ENCODE measurements at regions not wholly inside any gene's neighbourhood (a gene's known extent, or its start where the extent isn't known, plus 50 kb on each side); places are given as distances from the start of the nearest gene placed in this dataset.
"Not testable (repeated sequence)": the region's sequence is repeated elsewhere in the genome, so short reads cannot be mapped to it uniquely, and the experiment has no call there.

DNA sequence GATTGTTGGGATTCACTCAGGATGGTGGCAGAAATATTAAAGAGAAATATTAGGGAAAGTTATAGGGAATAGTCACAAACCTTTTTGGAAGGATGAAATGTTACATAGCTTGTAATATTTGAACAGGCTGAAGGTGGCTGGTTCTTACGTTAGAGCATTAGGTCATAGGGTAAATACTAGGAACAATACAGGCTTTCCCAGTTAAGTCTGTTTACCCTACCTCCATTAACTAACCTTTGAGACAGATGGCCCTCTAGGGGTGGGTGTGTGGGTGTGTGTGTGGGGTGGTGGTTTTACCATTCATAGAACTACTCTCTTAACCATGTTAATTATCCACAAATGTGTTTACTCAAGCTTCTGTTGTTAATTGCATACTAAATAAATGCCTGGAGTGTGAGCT lies 94.3 kb upstream of the STK32A start:
- no peak for DNase-seq
- H3K79me2 ChIP-seq (ENCODE audit: low read length): no peaks in the 10 kb centered on the region
- intact Hi-C loops (cut with micrococcal nuclease): no loop called here
- ChIA-PET CTCF (no interaction called here), POLR2A (ENCODE audit: unreplicated experiment) (no interaction called here)
- no peaks in the 10 kb centered on the region for H3F3A ChIP-seq (ENCODE audit: low read length, unreplicated experiment)
- no peaks in the 10 kb centered on the region for H3K27me3 ChIP-seq (ENCODE audit: low read length)
- no peak overlapping the region for H2AFZ ChIP-seq (ENCODE audit: low read length)
- H3K4me2 ChIP-seq (ENCODE audit: low read length): no peak overlapping the region
- H4K20me1 ChIP-seq (ENCODE audit: low read length): no peaks in the 10 kb centered on the region
- H3K9me2 ChIP-seq (replicated peaks; ENCODE audit: low read length): no peaks in the 10 kb centered on the region
- no peak overlapping the region for H3K9ac ChIP-seq (ENCODE audit: low read length)
- BruUV-seq (replicated peaks): no TSS peak
- no peaks in the 10 kb centered on the region for H3K9me3 ChIP-seq (ENCODE audit: low read length)
- no peak for TF ChIP-seq EZH2phosphoT487 (IDR thresholded peaks at IDR 0.05; ENCODE audit: borderline replicate concordance, low read length)
- TF ChIP-seq EZH2 (IDR thresholded peaks at IDR 0.05; ENCODE audit: low read length, unreplicated experiment): no peak
- TF ChIP-seq, protein P1, sequence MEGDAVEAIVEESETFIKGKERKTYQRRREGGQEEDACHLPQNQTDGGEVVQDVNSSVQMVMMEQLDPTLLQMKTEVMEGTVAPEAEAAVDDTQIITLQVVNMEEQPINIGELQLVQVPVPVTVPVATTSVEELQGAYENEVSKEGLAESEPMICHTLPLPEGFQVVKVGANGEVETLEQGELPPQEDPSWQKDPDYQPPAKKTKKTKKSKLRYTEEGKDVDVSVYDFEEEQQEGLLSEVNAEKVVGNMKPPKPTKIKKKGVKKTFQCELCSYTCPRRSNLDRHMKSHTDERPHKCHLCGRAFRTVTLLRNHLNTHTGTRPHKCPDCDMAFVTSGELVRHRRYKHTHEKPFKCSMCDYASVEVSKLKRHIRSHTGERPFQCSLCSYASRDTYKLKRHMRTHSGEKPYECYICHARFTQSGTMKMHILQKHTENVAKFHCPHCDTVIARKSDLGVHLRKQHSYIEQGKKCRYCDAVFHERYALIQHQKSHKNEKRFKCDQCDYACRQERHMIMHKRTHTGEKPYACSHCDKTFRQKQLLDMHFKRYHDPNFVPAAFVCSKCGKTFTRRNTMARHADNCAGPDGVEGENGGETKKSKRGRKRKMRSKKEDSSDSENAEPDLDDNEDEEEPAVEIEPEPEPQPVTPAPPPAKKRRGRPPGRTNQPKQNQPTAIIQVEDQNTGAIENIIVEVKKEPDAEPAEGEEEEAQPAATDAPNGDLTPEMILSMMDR (conservative IDR thresholded peaks at IDR 0.05; ENCODE audit: low read depth, low read length): no peak
- no peaks in the 10 kb centered on the region for H3K4me1 ChIP-seq (ENCODE audit: insufficient read depth, low read length)
- H3K36me3 ChIP-seq (ENCODE audit: low read depth, low read length): no peaks in the 10 kb centered on the region
- H3K4me3 ChIP-seq (ENCODE audit: low read length): no peak overlapping the region
- no peak overlapping the region for H3K27ac ChIP-seq (ENCODE audit: low read length)
- ATAC-seq: no peak

DNA sequence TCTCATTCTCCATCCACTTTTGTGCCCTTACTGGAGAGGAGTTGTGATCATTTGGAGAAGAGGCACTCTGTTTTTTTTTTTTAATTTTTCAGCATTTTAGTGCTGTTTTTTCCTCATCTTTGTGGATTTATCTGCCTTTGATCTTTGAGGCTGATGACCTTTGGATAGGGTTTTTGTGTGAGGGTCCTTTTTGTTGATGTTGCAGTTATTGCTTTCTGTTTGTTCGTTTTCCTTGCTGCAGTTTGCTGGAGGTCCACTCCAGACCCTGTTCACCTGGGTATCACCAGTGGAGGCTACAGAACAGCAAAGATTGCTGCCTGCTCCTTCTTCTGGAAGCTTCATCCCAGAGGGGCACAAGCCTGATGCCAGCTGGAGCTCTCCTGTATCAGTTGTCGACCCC lies 93.2 kb upstream of the STK32A start:
- H3K4me2 ChIP-seq (ENCODE audit: low read length); ATAC-seq; H3K27me3 ChIP-seq (ENCODE audit: low read length); H3K27ac ChIP-seq (ENCODE audit: low read length); H3K9me2 ChIP-seq (replicated peaks; ENCODE audit: low read length); H3K9ac ChIP-seq (ENCODE audit: low read length); H3F3A ChIP-seq (ENCODE audit: low read length, unreplicated experiment); H3K79me2 ChIP-seq (ENCODE audit: low read length); H3K36me3 ChIP-seq (ENCODE audit: low read depth, low read length); H3K9me3 ChIP-seq (ENCODE audit: low read length); DNase-seq; POLR2A ChIA-PET (ENCODE audit: unreplicated experiment); intact Hi-C loops (cut with micrococcal nuclease); H2AFZ ChIP-seq (ENCODE audit: low read length); H3K4me3 ChIP-seq (ENCODE audit: low read length); BruUV-seq (replicated peaks); CTCF ChIA-PET; H4K20me1 ChIP-seq (ENCODE audit: low read length); H3K4me1 ChIP-seq (ENCODE audit: insufficient read depth, low read length): not testable (repeated sequence)

DNA sequence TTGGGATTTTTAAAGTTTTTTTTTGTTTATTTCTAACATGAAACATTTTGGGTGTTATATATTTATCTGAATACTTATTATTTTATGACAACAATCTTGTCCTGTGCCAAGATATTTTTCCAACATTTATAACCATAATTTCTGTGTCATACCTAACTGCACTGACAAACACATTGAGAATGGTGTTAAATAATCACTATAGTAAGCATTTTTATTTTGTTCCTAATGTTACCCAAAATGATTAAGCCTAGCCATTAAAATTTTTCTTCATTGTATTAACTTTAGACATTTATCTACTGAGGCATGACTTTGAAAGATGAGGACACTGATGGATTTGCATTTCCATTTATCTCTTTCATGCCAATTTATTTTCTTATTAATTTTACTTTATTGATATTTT lies 91.6 kb upstream of the STK32A start:
- Histone ChIP-seq H3K36me3 (ENCODE audit: low read depth, low read length) (no peaks in the 10 kb centered on the region), H3F3A (ENCODE audit: low read length, unreplicated experiment) (no peaks in the 10 kb centered on the region), H4K20me1 (ENCODE audit: low read length) (no peaks in the 10 kb centered on the region), H3K27ac (ENCODE audit: low read length) (no peak overlapping the region), H2AFZ (ENCODE audit: low read length) (no peak overlapping the region), H3K79me2 (ENCODE audit: low read length) (no peaks in the 10 kb centered on the region), H3K9me3 (ENCODE audit: low read length) (no peaks in the 10 kb centered on the region), H3K9me2 (replicated peaks; ENCODE audit: low read length) (no peaks in the 10 kb centered on the region), H3K9ac (ENCODE audit: low read length) (no peak overlapping the region), H3K27me3 (ENCODE audit: low read length) (no peaks in the 10 kb centered on the region), H3K4me2 (ENCODE audit: low read length) (no peak overlapping the region), H3K4me1 (ENCODE audit: insufficient read depth, low read length) (no peaks in the 10 kb centered on the region), H3K4me3 (ENCODE audit: low read length) (no peak overlapping the region)
- ATAC-seq (no peak), DNase-seq (no peak)
- no TSS peak for BruUV-seq (replicated peaks)
- ChIA-PET CTCF (no interaction called here), POLR2A (ENCODE audit: unreplicated experiment) (no interaction called here)
- intact Hi-C loops (cut with micrococcal nuclease): no loop called here
- TF ChIP-seq, protein P1 (conservative IDR thresholded peaks at IDR 0.05; ENCODE audit: low read depth, low read length): no peak
- TF ChIP-seq EZH2 (IDR thresholded peaks at IDR 0.05; ENCODE audit: low read length, unreplicated experiment) (no peak), EZH2phosphoT487 (IDR thresholded peaks at IDR 0.05; ENCODE audit: borderline replicate concordance, low read length) (no peak)

Measured in PC-3 (cell line).